ENCODE measurements at regions not wholly inside any gene's neighbourhood (a gene's known extent, or its start where the extent isn't known, plus 50 kb on each side); places are given as distances from the start of the nearest gene placed in this dataset.
"Not testable (repeated sequence)": the region's sequence is repeated elsewhere in the genome, so short reads cannot be mapped to it uniquely, and the experiment has no call there.

- DNase-seq, result no peak
These were observed 467.1 kb upstream of the HSF2 start for GRCh38 chr6:121932076-121932991.

GRCh38 chr6:121934451-121934850 is 465.0 kb upstream of the HSF2 start:
- no peak for DNase-seq

- no peak for DNase-seq
These were observed 458.7 kb upstream of the HSF2 start for GRCh38 chr6:121940728-121941127.

- no peak for DNase-seq
These were observed 455.1 kb upstream of the HSF2 start for GRCh38 chr6:121944354-121944753.

- DNase-seq, result no peak
These were observed 448.3 kb upstream of the HSF2 start for GRCh38 chr6:121951123-121951522.

- DNase-seq, result no peak
These were observed 447.5 kb upstream of the HSF2 start for GRCh38 chr6:121951918-121952379.

- not testable (repeated sequence) for DNase-seq
These were observed 444.1 kb upstream of the HSF2 start for GRCh38 chr6:121955401-121955800.

GRCh38 chr6:121956782-121957181 is 442.7 kb upstream of the HSF2 start:
- DNase-seq, result no peak

GRCh38 chr6:121959501-121959900 is 440.0 kb upstream of the HSF2 start:
- DNase-seq, result no peak

GRCh38 chr6:121961619-121962125 is 437.8 kb upstream of the HSF2 start:
- DNase-seq, result no peak

GRCh38 chr6:121963826-121964225 is 435.6 kb upstream of the HSF2 start:
- DNase-seq, result no peak

- no peak for DNase-seq
These were observed 433.7 kb upstream of the HSF2 start for GRCh38 chr6:121965739-121966138.

GRCh38 chr6:121967631-121968030 is 431.8 kb upstream of the HSF2 start:
- no peak for DNase-seq

GRCh38 chr6:121971931-121972335 is 427.5 kb upstream of the HSF2 start:
- DNase-seq, result no peak

GRCh38 chr6:121984956-121985355 is 414.5 kb upstream of the HSF2 start:
- no peak for DNase-seq

- no peak for DNase-seq
These were observed 406.1 kb upstream of the HSF2 start for GRCh38 chr6:121993362-121993761.

- DNase-seq, result no peak
These were observed 404.5 kb upstream of the HSF2 start for GRCh38 chr6:121994919-121995318.

- no peak for DNase-seq
These were observed 400.8 kb upstream of the HSF2 start for GRCh38 chr6:121998631-121999030.

GRCh38 chr6:121999456-122000065 is 399.9 kb upstream of the HSF2 start:
- no peak for DNase-seq

- DNase-seq, result no peak
These were observed 393.8 kb upstream of the HSF2 start for GRCh38 chr6:122005661-122006060.

- DNase-seq, result no peak
These were observed 392.1 kb upstream of the HSF2 start for GRCh38 chr6:122007339-122007738.

GRCh38 chr6:122008101-122008999 is 391.1 kb upstream of the HSF2 start:
- no peak for DNase-seq

- DNase-seq, result no peak
These were observed 390.5 kb upstream of the HSF2 start for GRCh38 chr6:122009000-122009350.

Measured in occipital lobe (tissue), 1 donor.